Panc1 (cell line): ENCODE measurements at regions not wholly inside any gene's neighbourhood (a gene's known extent, or its start where the extent isn't known, plus 50 kb on each side); places are given as distances from the start of the nearest gene placed in this dataset.

Experiments used
- ATAC-seq: fragments of 200-7000 bp; cut with Tn5 transposase; 2 replicates; pipeline ENCODE4 v1.9.1; 2020; ENCODE audit warnings: mild to moderate bottlenecking, moderate library complexity
- BruUV-seq: library from RNA; stranded (reverse); fragments of 400-500 nt; replicated peaks from 2 replicates; lab custom pipeline; 2021; lab: Mats Ljungman, UMichigan
- CTCF ChIA-PET: fragments of 300-600 bp; sonication (Branson Sonifier 250); formaldehyde crosslinking; loops from one replicate; lab custom pipeline; 2022; ENCODE audit warnings: antibody characterized with exemption; lab: Charles Lee
- POLR2A ChIA-PET: fragments of 300-600 bp; sonication (Branson Sonifier 250); formaldehyde crosslinking; loops from one replicate; lab custom pipeline; 2022; ENCODE audit warnings: antibody characterized with exemption; lab: Charles Lee
- DNase-seq: peaks from one replicate; pipeline ENCODE4 v3.0.0-alpha.2; 2010; ENCODE audit warnings: low read depth, low spot score
- H3K27ac ChIP-seq: 2 replicates; pipeline ENCODE4 v1.5.1; 2011; ENCODE audit warnings: mild to moderate bottlenecking, low read length, inconsistent platforms
- H3K27me3 ChIP-seq: fragments of 200-500 bp; sonication (Bioruptor generic); 2 replicates; pipeline ENCODE4 v1.6.0; 2014; ENCODE audit warnings: low read length, inconsistent platforms; ENCODE audit not compliant: control insufficient read depth, insufficient read depth
- H3K36me3 ChIP-seq: fragments of 200-500 bp; sonication (Bioruptor generic); 2 replicates; pipeline ENCODE4 v1.5.1; 2014; ENCODE audit warnings: inconsistent platforms, mild to moderate bottlenecking, low read length, moderate library complexity; ENCODE audit not compliant: control insufficient read depth, insufficient read depth
- H3K4me1 ChIP-seq: 2 replicates; pipeline ENCODE4 v1.5.1; 2011; ENCODE audit warnings: inconsistent platforms, mild to moderate bottlenecking, low read length, moderate library complexity; ENCODE audit not compliant: control insufficient read depth, insufficient read depth
- H3K4me3 ChIP-seq, 2 experiments: 2 replicates each; pipeline ENCODE4 v1.5.1; 2011 to 2012; ENCODE audit warnings: low read depth in 2 of 2, low read length in 2 of 2, mild to moderate bottlenecking in 2 of 2, inconsistent platforms in 1 of 2, moderate library complexity in 1 of 2
- H3K9me3 ChIP-seq: fragments of 200-500 bp; sonication (Bioruptor generic); 2 replicates; pipeline ENCODE4 v1.5.1; 2014; ENCODE audit warnings: low read depth, mild to moderate bottlenecking, inconsistent platforms, low read length, moderate library complexity; ENCODE audit not compliant: control insufficient read depth, insufficient read depth
- CTCF ChIP-seq: fragments of 450-650 bp; IDR thresholded peaks from 2 replicates; pipeline ENCODE4 v1.5.1; 2017; ENCODE audit warnings: mild to moderate bottlenecking
- POLR2AphosphoS5 ChIP-seq: IDR thresholded peaks from 2 replicates; pipeline ENCODE4 v1.6.1; 2012; ENCODE audit warnings: mild to moderate bottlenecking, low read depth, low read length, moderate library complexity
- REST ChIP-seq, 2 experiments: IDR thresholded peaks; 2 replicates each; pipeline ENCODE4 v1.6.1; 2011 to 2012; ENCODE audit warnings: low read depth in 2 of 2, control low read depth in 1 of 2, low read length in 1 of 2, mild to moderate bottlenecking in 1 of 2, moderate library complexity in 1 of 2; ENCODE audit not compliant: insufficient read depth in 1 of 2
- SIN3A ChIP-seq: IDR thresholded peaks from 2 replicates; pipeline ENCODE4 v1.6.1; 2012; ENCODE audit warnings: low read depth, mild to moderate bottlenecking, low read length, moderate library complexity, borderline replicate concordance; ENCODE audit not compliant: insufficient read depth
- TCF7L2 ChIP-seq: IDR thresholded peaks from 2 replicates; pipeline ENCODE4 v1.6.1; 2011; ENCODE audit warnings: mild to moderate bottlenecking, low read depth, low read length, inconsistent platforms
- in situ Hi-C: cut with HindIII; loops from 2 replicates; pipeline ENCODE4 v1.10.0; 2016; ENCODE audit warnings: low sequenced_read_pairs, low pct_unique_long_range_greater_than_20kb
- intact Hi-C: fragments of 100-400 bp; cut with micrococcal nuclease; formaldehyde crosslinking; loops from one replicate; pipeline ENCODE4 v1.10.0; 2022; ENCODE audit not compliant: unreplicated experiment

GRCh38 chr5:166602271-166602670 lies 1689.2 kb upstream of the WWC1 start:
- Histone ChIP-seq H3K9me3 (no peaks in the 10 kb centered on the region), H3K4me3 (no peak overlapping the region), H3K27me3 (no peaks in the 10 kb centered on the region), H3K36me3 (no peaks in the 10 kb centered on the region), H3K4me1 (no peaks in the 10 kb centered on the region), H3K27ac (no peak overlapping the region)
- in situ Hi-C loops: no loop called here
- intact Hi-C loops: no loop called here
- no TSS peak for BruUV-seq
- no peak for ATAC-seq
- CTCF ChIA-PET: no interaction called here
- DNase-seq: no peak
- TF ChIP-seq TCF7L2 (no peak), CTCF (no peak), POLR2AphosphoS5 (no peak), REST (IDR thresholded peaks at IDR 0.05; ENCODE audit: insufficient read depth in 1 of 2, low read depth in 2 of 2, low read length in 1 of 2) (no peak), SIN3A (no peak)
- POLR2A ChIA-PET: no interaction called here

- in situ Hi-C loops: no loop called here
Observed at GRCh38 chr5:166617507-166617906, 1673.9 kb upstream of the WWC1 start.

More at GRCh38 chr5:166617507-166617906, 1673.9 kb upstream of the WWC1 start:
- Histone ChIP-seq H3K27ac (no peak overlapping the region), H3K4me3 (no peak overlapping the region), H3K36me3 (no peaks in the 10 kb centered on the region), H3K4me1 (no peaks in the 10 kb centered on the region), H3K9me3 (no peaks in the 10 kb centered on the region; the same call in 1 of the 2 replicates), H3K27me3 (no peaks in the 10 kb centered on the region)
- intact Hi-C loops: no loop called here
- no TSS peak for BruUV-seq
- no peak for TF ChIP-seq TCF7L2
- no peak for TF ChIP-seq CTCF
- no peak for TF ChIP-seq SIN3A
- TF ChIP-seq POLR2AphosphoS5: no peak
- TF ChIP-seq REST (IDR thresholded peaks at IDR 0.05; ENCODE audit: insufficient read depth in 1 of 2, low read depth in 2 of 2, low read length in 1 of 2): no peak
- CTCF ChIA-PET: no interaction called here
- ATAC-seq (no peak), DNase-seq (no peak)
- POLR2A ChIA-PET: no interaction called here
